Adrenal gland (tissue), 9 donors: ENCODE measurements at regions not wholly inside any gene's neighbourhood (a gene's known extent, or its start where the extent isn't known, plus 50 kb on each side); places are given as distances from the start of the nearest gene placed in this dataset.

ENCODE experiments used
- DNase-seq, 7 donors: peaks; one replicate each; pipeline ENCODE4 v3.0.0-alpha.2; 2019 to 2020
- H3K27ac ChIP-seq, 5 donors: fragments of 200-600 bp; sonication (generic) in 4 of 5; 1 replicate in 3 of 5; 2 replicates in 2 of 5; pipeline versions ENCODE4 v1.5.1 to v1.8.0; 2016 to 2020; ENCODE audit warnings: mild to moderate bottlenecking in 1 of 5
- H3K27me3 ChIP-seq: fragments of 200-600 bp; 2 replicates; pipeline ENCODE4 v1.8.0; 2021
- H3K36me3 ChIP-seq, 2 donors: fragments of 200-600 bp; replicated peaks in 1 of 2; 1 replicate in 1 of 2; 2 replicates in 1 of 2; pipeline versions ENCODE4 v1.5.1 to v1.8.0; 2018 to 2022
- H3K4me1 ChIP-seq, 2 donors: fragments of 200-600 bp; replicated peaks in 1 of 2; 1 replicate in 1 of 2; 2 replicates in 1 of 2; pipeline versions ENCODE4 v1.5.1 to v1.8.0; 2018 to 2021
- H3K4me3 ChIP-seq, 4 donors: fragments of 200-600 bp; sonication (generic) in 3 of 4; one replicate each; pipeline ENCODE4 v1.5.1; 2016 to 2018
- H3K9me3 ChIP-seq, 3 donors: fragments of 200-600 bp; sonication (generic) in 1 of 3; replicated peaks in 1 of 3; 1 replicate in 2 of 3; 2 replicates in 1 of 3; pipeline versions ENCODE4 v1.5.1 to v1.8.0; 2016 to 2021
- POLR2A ChIP-seq, 2 donors: fragments of 450-650 bp; IDR thresholded peaks; one replicate each; pipeline ENCODE4 v1.6.1; 2017; ENCODE audit warnings: antibody characterized with exemption in 2 of 2, mild to moderate bottlenecking in 2 of 2, moderate library complexity in 1 of 2
- WGBS, 4 donors: extraction: QIAGEN DNeasy Blood & Tissue Kit in 2 of 4; methylation state at CpG; one replicate each; pipeline versions ENCODE4 v1.1.5 to v1.1.7; 2013 to 2017; 5-methylcytosine and 5-hydroxymethylcytosine counted together
- intact Hi-C, 2 donors: fragments of 100-400 bp; cut with DNase I; formaldehyde crosslinking; loops; one replicate each; pipeline versions ENCODE4 v1.14.1 to v1.15.0; 2022 to 2023
- TF ChIP-seq, protein P1 (sequence below), 6 experiments: fragments of 450-650 bp in 4 of 6; fragments of 200-600 bp in 2 of 6; sonication (generic) in 1 of 6; IDR thresholded peaks; 1 replicate in 5 of 6; 2 replicates in 1 of 6; pipeline versions ENCODE4 v1.5.1 to v1.8.0; 2016 to 2021; ENCODE audit warnings: antibody characterized with exemption in 6 of 6, mild to moderate bottlenecking in 2 of 6, moderate library complexity in 1 of 6
- donor health status: healthy with polysubstance abuse.
- donor health status: Bipolar disorder and iron deficiency.
- donor health status: DM: yes; HTN: yes; CAD: no.
- donor health status: DM: no; HTN: no; CAD: no.
- donor health status: DM: no; HTN: no; CAD: no.

GRCh38 chr16:82400046-82400445 is 226.7 kb upstream of the CDH13 start:
- Histone ChIP-seq H3K9me3 (no peaks in the 10 kb centered on the region), H3K4me3 (no peak overlapping the region), H3K36me3 (no peaks in the 10 kb centered on the region), H3K27me3 (no peaks in the 10 kb centered on the region), H3K4me1 (no peaks in the 10 kb centered on the region), H3K27ac (no peak overlapping the region)
- no peak for DNase-seq
- intact Hi-C loops: no loop called here
- no peak for TF ChIP-seq POLR2A (IDR thresholded peaks at IDR 0.05)
- TF ChIP-seq, protein P1, sequence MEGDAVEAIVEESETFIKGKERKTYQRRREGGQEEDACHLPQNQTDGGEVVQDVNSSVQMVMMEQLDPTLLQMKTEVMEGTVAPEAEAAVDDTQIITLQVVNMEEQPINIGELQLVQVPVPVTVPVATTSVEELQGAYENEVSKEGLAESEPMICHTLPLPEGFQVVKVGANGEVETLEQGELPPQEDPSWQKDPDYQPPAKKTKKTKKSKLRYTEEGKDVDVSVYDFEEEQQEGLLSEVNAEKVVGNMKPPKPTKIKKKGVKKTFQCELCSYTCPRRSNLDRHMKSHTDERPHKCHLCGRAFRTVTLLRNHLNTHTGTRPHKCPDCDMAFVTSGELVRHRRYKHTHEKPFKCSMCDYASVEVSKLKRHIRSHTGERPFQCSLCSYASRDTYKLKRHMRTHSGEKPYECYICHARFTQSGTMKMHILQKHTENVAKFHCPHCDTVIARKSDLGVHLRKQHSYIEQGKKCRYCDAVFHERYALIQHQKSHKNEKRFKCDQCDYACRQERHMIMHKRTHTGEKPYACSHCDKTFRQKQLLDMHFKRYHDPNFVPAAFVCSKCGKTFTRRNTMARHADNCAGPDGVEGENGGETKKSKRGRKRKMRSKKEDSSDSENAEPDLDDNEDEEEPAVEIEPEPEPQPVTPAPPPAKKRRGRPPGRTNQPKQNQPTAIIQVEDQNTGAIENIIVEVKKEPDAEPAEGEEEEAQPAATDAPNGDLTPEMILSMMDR (IDR thresholded peaks at IDR 0.05): no peak
- WGBS, 4 donors: 51 to 54% (median 52%) methylated on average over 8 of the region's 8 CpGs

- DNase-seq: no peak
- WGBS, 4 donors: 73 to 84% (median 79%) methylated on average over 3 of the region's 3 CpGs
- Histone ChIP-seq H3K36me3 (no peaks in the 10 kb centered on the region), H3K27ac (no peak overlapping the region), H3K27me3 (no peaks in the 10 kb centered on the region), H3K4me3 (no peak overlapping the region), H3K9me3 (no peaks in the 10 kb centered on the region), H3K4me1 (no peaks in the 10 kb centered on the region)
- intact Hi-C loops: no loop called here
- TF ChIP-seq POLR2A (IDR thresholded peaks at IDR 0.05): no peak
These were observed 226.5 kb upstream of the MPHOSPH6 start for GRCh38 chr16:82396509-82396908.

- no peaks in the 10 kb centered on the region for H3K27me3 ChIP-seq
- no peak overlapping the region for H3K4me3 ChIP-seq
- no peaks in the 10 kb centered on the region for H3K9me3 ChIP-seq
- no peaks in the 10 kb centered on the region for H3K4me1 ChIP-seq
- no peak for DNase-seq
- no peaks in the 10 kb centered on the region for H3K36me3 ChIP-seq
- no peak overlapping the region for H3K27ac ChIP-seq
- intact Hi-C loops: no loop called here
- TF ChIP-seq, protein P1 (IDR thresholded peaks at IDR 0.05): no peak
- TF ChIP-seq POLR2A (IDR thresholded peaks at IDR 0.05): no peak
These were observed 225.2 kb upstream of the MPHOSPH6 start for GRCh38 chr16:82395212-82395611.

DNA sequence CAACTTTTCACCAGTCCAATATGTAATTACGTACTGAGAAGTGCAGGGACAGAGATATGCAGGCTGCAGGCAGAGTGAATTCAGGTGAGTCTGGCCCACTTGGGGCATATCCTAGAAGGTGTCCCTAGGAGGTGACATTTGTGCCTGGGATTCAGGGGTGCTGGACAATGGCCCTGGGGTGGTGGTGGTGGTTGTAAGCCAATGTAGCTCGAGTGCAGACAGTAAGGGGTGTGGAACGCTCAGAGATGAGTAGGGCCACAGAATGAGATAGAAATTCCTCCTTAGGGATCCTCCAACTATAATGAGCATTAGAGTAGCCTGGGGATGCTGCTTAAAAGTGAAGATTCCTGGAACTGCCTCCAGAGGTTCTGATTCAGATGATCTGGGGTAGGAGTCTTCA is 221.7 kb upstream of the MPHOSPH6 start:
- Histone ChIP-seq H3K27me3 (no peaks in the 10 kb centered on the region), H3K4me3 (no peak overlapping the region), H3K36me3 (no peaks in the 10 kb centered on the region), H3K27ac (no peak overlapping the region), H3K9me3 (no peaks in the 10 kb centered on the region), H3K4me1 (no peaks in the 10 kb centered on the region)
- no peak for TF ChIP-seq POLR2A (IDR thresholded peaks at IDR 0.05)
- TF ChIP-seq, protein P1 (IDR thresholded peaks at IDR 0.05): no peak
- intact Hi-C loops: no loop called here
- no peak for DNase-seq
- 62 to 83% (median 65%) methylated on average over 3 of the region's 3 CpGs for WGBS, 4 donors

- intact Hi-C loops: no loop called here
- DNase-seq: no peak
- no peaks in the 10 kb centered on the region for H3K4me1 ChIP-seq
- TF ChIP-seq, protein P1 (IDR thresholded peaks at IDR 0.05): no peak
- TF ChIP-seq POLR2A (IDR thresholded peaks at IDR 0.05): no peak
- H3K4me3 ChIP-seq: no peak overlapping the region
- no peaks in the 10 kb centered on the region for H3K36me3 ChIP-seq
- H3K27ac ChIP-seq: no peak overlapping the region
- no peaks in the 10 kb centered on the region for H3K27me3 ChIP-seq
- WGBS, 4 donors: 55 to 77% (median 71%) methylated on average over 7 of the region's 7 CpGs
- H3K9me3 ChIP-seq: no peaks in the 10 kb centered on the region
These were observed 220.1 kb upstream of the MPHOSPH6 start for GRCh38 chr16:82389956-82390650.
